Neural cell (in vitro differentiated cells): ENCODE measurements at regions not wholly inside any gene's neighbourhood (a gene's known extent, or its start where the extent isn't known, plus 50 kb on each side); places are given as distances from the start of the nearest gene placed in this dataset.

Source experiments
- H2AFZ ChIP-seq: fragments of 200-600, 300-800 bp; sonication (generic), shearing (Covaris generic); 2 replicates; pipeline ENCODE4 v1.6.0; 2014; ENCODE audit warnings: low read depth, mild to moderate bottlenecking, antibody characterized with exemption, low read length, moderate library complexity
- H3F3A ChIP-seq: fragments of 200-600 bp; shearing (Covaris generic); 2 replicates; pipeline ENCODE4 v1.6.1; 2016; ENCODE audit warnings: mild to moderate bottlenecking, moderate library complexity, mixed read lengths, antibody characterized with exemption, low read length; ENCODE audit not compliant: insufficient read depth, poor library complexity, severe bottlenecking
- H3K27ac ChIP-seq: fragments of 200-600, 300-800 bp; sonication (generic), shearing (Covaris generic); 2 replicates; pipeline ENCODE4 v1.5.1; 2014; ENCODE audit warnings: mild to moderate bottlenecking, low read length, moderate library complexity
- H3K27me3 ChIP-seq: fragments of 300-800, 200-600 bp; sonication (generic), shearing (Covaris generic); 2 replicates; pipeline ENCODE4 v1.6.0; 2014; ENCODE audit warnings: mild to moderate bottlenecking, low read depth, low read length, moderate library complexity; ENCODE audit not compliant: insufficient read depth
- H3K36me3 ChIP-seq: fragments of 300-800, 200-600 bp; sonication (generic), shearing (Covaris generic); 2 replicates; pipeline ENCODE4 v1.5.1; 2014; ENCODE audit warnings: mild to moderate bottlenecking, antibody characterized with exemption, low read length, moderate library complexity; ENCODE audit not compliant: insufficient read depth
- H3K4me2 ChIP-seq: fragments of 300-800, 200-600 bp; sonication (generic), shearing (Covaris generic); 2 replicates; pipeline ENCODE4 v1.6.0; 2014; ENCODE audit warnings: mild to moderate bottlenecking, low read length
- H3K4me3 ChIP-seq: fragments of 300-800, 200-600 bp; sonication (generic), shearing (Covaris generic); 2 replicates; pipeline ENCODE4 v1.5.1; 2014; ENCODE audit warnings: mild to moderate bottlenecking, low read length, moderate library complexity
- H3K79me2 ChIP-seq: fragments of 200-600 bp; shearing (Covaris generic); replicated peaks from 2 replicates; pipeline ENCODE4 v1.6.0; 2014; ENCODE audit warnings: mild to moderate bottlenecking, low read length, moderate library complexity; ENCODE audit not compliant: insufficient read depth
- H3K9ac ChIP-seq: fragments of 300-800, 200-600 bp; sonication (generic), shearing (Covaris generic); 2 replicates; pipeline ENCODE4 v1.6.1; 2016; ENCODE audit warnings: mild to moderate bottlenecking, low read length, mixed read lengths
- H3K9me2 ChIP-seq: fragments of 200-600 bp; shearing (Covaris generic); 2 replicates; pipeline ENCODE4 v1.6.1; 2016; ENCODE audit warnings: mild to moderate bottlenecking, low read length, mixed read lengths; ENCODE audit not compliant: insufficient read depth
- H3K9me3 ChIP-seq: fragments of 200-600, 300-800 bp; sonication (generic), shearing (Covaris generic); 2 replicates; pipeline ENCODE4 v1.6.1; 2016; ENCODE audit warnings: mild to moderate bottlenecking, mixed run types, low read length, moderate library complexity, mixed read lengths
- H4K20me1 ChIP-seq: fragments of 200-600 bp; shearing (Covaris generic); 2 replicates; pipeline ENCODE4 v1.6.1; 2016; ENCODE audit warnings: mild to moderate bottlenecking, mixed run types; ENCODE audit not compliant: insufficient read depth
- CTCF ChIP-seq: fragments of 450-650 bp; IDR thresholded peaks from 2 replicates; pipeline ENCODE4 v1.5.1; 2014; ENCODE audit warnings: antibody characterized with exemption, mild to moderate bottlenecking, moderate library complexity; ENCODE audit not compliant: poor library complexity, severe bottlenecking
- EP300 ChIP-seq: fragments of 450-650 bp; conservative IDR thresholded peaks from 2 replicates; pipeline ENCODE4 v1.6.1; 2014; ENCODE audit warnings: antibody characterized with exemption, mild to moderate bottlenecking, moderate library complexity; ENCODE audit not compliant: poor library complexity, severe bottlenecking
- EZH2 ChIP-seq: fragments of 200-600, 300-800 bp; shearing (Covaris generic), sonication (generic); IDR thresholded peaks from 2 replicates; pipeline ENCODE4 v1.6.1; 2014; ENCODE audit warnings: antibody characterized with exemption, low read length, borderline replicate concordance, mild to moderate bottlenecking; ENCODE audit not compliant: insufficient read depth, poor library complexity, severe bottlenecking
- MXI1 ChIP-seq: fragments of 450-650 bp; conservative IDR thresholded peaks from 2 replicates; pipeline ENCODE4 v1.6.1; 2014; ENCODE audit warnings: antibody characterized with exemption, mild to moderate bottlenecking; ENCODE audit not compliant: poor library complexity, severe bottlenecking
- POLR2AphosphoS5 ChIP-seq: IDR thresholded peaks from 2 replicates; pipeline ENCODE4 v1.6.1; 2012
- RAD21 ChIP-seq: fragments of 450-650 bp; conservative IDR thresholded peaks from 2 replicates; pipeline ENCODE4 v1.6.1; 2014; ENCODE audit warnings: antibody characterized with exemption, mild to moderate bottlenecking, moderate library complexity
- REST ChIP-seq: IDR thresholded peaks from 2 replicates; pipeline ENCODE4 v1.6.1; 2012; ENCODE audit warnings: borderline replicate concordance
- SMC3 ChIP-seq: fragments of 450-650 bp; conservative IDR thresholded peaks from 2 replicates; pipeline ENCODE4 v1.6.1; 2014; ENCODE audit warnings: antibody characterized with exemption, mild to moderate bottlenecking, moderate library complexity; ENCODE audit not compliant: poor library complexity
- TAF1 ChIP-seq: IDR thresholded peaks from 2 replicates; pipeline ENCODE4 v1.6.1; 2012; ENCODE audit warnings: low read depth

- no peaks in the 10 kb centered on the region for H3K9me3 ChIP-seq
- TF ChIP-seq REST (no peak), TAF1 (no peak), EP300 (no peak), CTCF (no peak), MXI1 (no peak), POLR2AphosphoS5 (no peak), EZH2 (no peak), RAD21 (no peak), SMC3 (no peak)
- no peak overlapping the region for H3K4me3 ChIP-seq
- H4K20me1 ChIP-seq = no peaks in the 10 kb centered on the region
- no peak overlapping the region for H3K27ac ChIP-seq
- H3K36me3 ChIP-seq = no peaks in the 10 kb centered on the region
- H3K79me2 ChIP-seq = no peaks in the 10 kb centered on the region
- H3K27me3 ChIP-seq = no peaks in the 10 kb centered on the region
- no peaks in the 10 kb centered on the region for H3F3A ChIP-seq
- no peak overlapping the region for H2AFZ ChIP-seq
- no peak overlapping the region for H3K4me2 ChIP-seq
- no peaks in the 10 kb centered on the region for H3K9me2 ChIP-seq
- H3K9ac ChIP-seq = no peak overlapping the region
Observed at GRCh38 chr20:7144464-7144863, 377.0 kb downstream of the BMP2 start.

GRCh38 chr20:7146552-7147219 lies 379.2 kb downstream of the BMP2 start:
- TF ChIP-seq CTCF = no peak
- no peak for TF ChIP-seq REST
- no peak for TF ChIP-seq EZH2
- no peak for TF ChIP-seq MXI1
- TF ChIP-seq RAD21 = no peak
- TF ChIP-seq EP300 = no peak
- TF ChIP-seq POLR2AphosphoS5 = no peak
- no peak for TF ChIP-seq SMC3
- TF ChIP-seq TAF1 = no peak
- no peaks in the 10 kb centered on the region for H3F3A ChIP-seq
- no peak overlapping the region for H3K27ac ChIP-seq
- no peaks in the 10 kb centered on the region for H3K27me3 ChIP-seq
- H3K4me3 ChIP-seq = no peak overlapping the region
- H3K9me3 ChIP-seq = no peaks in the 10 kb centered on the region
- no peaks in the 10 kb centered on the region for H3K36me3 ChIP-seq
- H2AFZ ChIP-seq = no peak overlapping the region
- no peak overlapping the region for H3K4me2 ChIP-seq
- no peak overlapping the region for H3K9ac ChIP-seq
- H4K20me1 ChIP-seq = no peaks in the 10 kb centered on the region
- H3K9me2 ChIP-seq = no peaks in the 10 kb centered on the region
- H3K79me2 ChIP-seq = no peaks in the 10 kb centered on the region
